ENCODE measurements at regions not wholly inside any gene's neighbourhood (a gene's known extent, or its start where the extent isn't known, plus 50 kb on each side); places are given as distances from the start of the nearest gene placed in this dataset.

DNA sequence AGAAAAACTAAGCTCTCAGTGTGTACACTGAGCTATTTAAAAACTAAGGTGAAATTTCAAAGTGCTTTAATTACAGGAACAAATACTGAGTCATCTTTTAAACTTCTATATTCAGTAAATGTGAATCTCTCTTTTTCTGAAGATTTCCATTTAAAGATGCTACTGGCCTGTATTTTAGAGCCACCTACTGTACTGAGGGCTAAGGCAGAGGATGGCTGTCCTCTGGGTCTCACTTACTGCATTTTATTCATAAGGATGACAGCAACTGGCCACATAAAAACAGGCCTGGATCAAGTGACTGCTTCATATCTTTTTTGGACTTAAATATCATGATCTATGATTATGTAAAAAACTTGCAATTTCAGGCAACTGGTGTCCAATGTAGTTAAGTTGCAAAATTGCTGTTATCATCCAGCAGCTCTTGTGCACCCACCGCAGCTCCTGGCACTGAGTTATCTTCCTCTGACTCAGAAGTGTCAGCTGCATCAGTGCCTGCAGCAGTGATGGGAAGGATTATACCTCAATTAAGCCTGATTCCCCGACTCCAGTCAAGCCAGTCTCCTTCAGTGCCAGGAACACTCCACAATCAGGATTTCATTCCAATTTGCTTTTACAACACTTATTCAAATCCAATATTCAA is 1073.7 kb downstream of the PDHA2 start:
- FAIRE-seq (no peak), DNase-seq (ENCODE audit: low read depth, low spot score) (no peak), ATAC-seq (no peak)
- Histone ChIP-seq H3K4me1 (ENCODE audit: control insufficient read depth, insufficient read depth, low read length) (no peaks in the 10 kb centered on the region), H3K27me3 (replicated peaks in 1 of 2; ENCODE audit: control insufficient read depth in 2 of 2, insufficient read depth in 2 of 2, low read length in 1 of 2) (no peaks in the 10 kb centered on the region), H3K79me2 (ENCODE audit: control insufficient read depth, insufficient read depth, low read length) (no peaks in the 10 kb centered on the region), H4K20me1 (ENCODE audit: control insufficient read depth, insufficient read depth) (no peaks in the 10 kb centered on the region), H3K4me3 (no peak overlapping the region), H3K4me2 (ENCODE audit: control insufficient read depth, insufficient read depth) (no peak overlapping the region), H3K27ac (ENCODE audit: control insufficient read depth, insufficient read depth) (no peak overlapping the region), H3K36me3 (ENCODE audit: control insufficient read depth in 2 of 2, insufficient read depth in 2 of 2, low read length in 1 of 2) (no peaks in the 10 kb centered on the region), H3K9me3 (replicated peaks; ENCODE audit: control insufficient read depth, insufficient read depth, low read length) (no peaks in the 10 kb centered on the region), H3K9ac (ENCODE audit: control insufficient read depth, insufficient read depth, low read length) (no peak overlapping the region), H2AFZ (ENCODE audit: control insufficient read depth, low read depth, low read length) (no peak overlapping the region)
- BruUV-seq (replicated peaks) = no TSS peak
- TF ChIP-seq ZNF217 (IDR thresholded peaks at IDR 0.05) = no peak
- no peak for TF ChIP-seq NR2F1 (conservative IDR thresholded peaks at IDR 0.05)
- TF ChIP-seq YBX1 (IDR thresholded peaks at IDR 0.05) = no peak
- TF ChIP-seq EZH2 (IDR thresholded peaks at IDR 0.05; ENCODE audit: borderline replicate concordance, control insufficient read depth, low read depth, low read length) = no peak
- TF ChIP-seq SREBF2 (IDR thresholded peaks at IDR 0.05; ENCODE audit: low read length) = no peak
- no peak for TF ChIP-seq ZZZ3 (IDR thresholded peaks at IDR 0.05; ENCODE audit: control insufficient read depth, insufficient read length, low read depth)
- TF ChIP-seq NKRF (conservative IDR thresholded peaks at IDR 0.05) = no peak
- no peak for TF ChIP-seq TCF12 (IDR thresholded peaks at IDR 0.05; ENCODE audit: low read depth, low read length)
- ChIA-PET CTCF (interaction anchor here (0.6 kb wide), 1 partner anchor 1275 kb away, joined by 3 read pairs; no protein-coding TSS in a partner anchor), RAD21 (ENCODE audit: unreplicated experiment) (no interaction called here), SMC1A (ENCODE audit: uncharacterized antibody, unreplicated experiment) (no interaction called here), POLR2A (no interaction called here)
- 5% methylated on average over 2 of the region's 2 CpGs for WGBS (ENCODE audit: insufficient coverage, insufficient replicate concordance, low lambda C conversion rate, missing lambda C conversion rate)
- in situ Hi-C loops (cut with MboI) = no loop called here
- intact Hi-C loops (cut with micrococcal nuclease; ENCODE audit: unreplicated experiment) = no loop called here

Data from GM12878 (cell line).